A549 (cell line): ENCODE measurements at regions not wholly inside any gene's neighbourhood (a gene's known extent, or its start where the extent isn't known, plus 50 kb on each side); places are given as distances from the start of the nearest gene placed in this dataset.

Experiments
- ATAC-seq, 2 experiments: fragments of 200-7000 bp in 1 of 2; fragments of >200 bp in 1 of 2; cut with Nextera tagmentation in 1 of 2; cut with Tn5 transposase in 1 of 2; 3 replicates each; pipeline versions ENCODE4 v1.8.0 to v1.9.1; 2018 to 2020; ENCODE audit warnings: mild to moderate bottlenecking in 1 of 2, moderate library complexity in 1 of 2
- CTCF ChIA-PET: fragments of 300-600 bp; sonication (Branson Sonifier 250); formaldehyde crosslinking; extraction: SDS; loops from one replicate; lab custom pipeline; 2021; ENCODE audit warnings: antibody characterized with exemption, inconsistent platforms; lab: Yijun Ruan, JAX
- POLR2A ChIA-PET: fragments of 350-600 bp; formaldehyde crosslinking; extraction: SDS; loops from one replicate; lab custom pipeline; 2021; ENCODE audit warnings: antibody characterized with exemption, inconsistent platforms; lab: Yijun Ruan, JAX
- DNase-seq, 2 experiments: peaks; one replicate each; pipeline versions ENCODE4 v3.0.0 to v3.0.0-alpha.2; 2011 to 2016; ENCODE audit warnings: low read depth in 1 of 2, low spot score in 1 of 2
- FAIRE-seq: peaks from 2 replicates; lab custom pipeline; 2011; peaks lifted over from hg19 to GRCh38; lab: Jason Lieb, UNC
- H3K27ac ChIP-seq, 2 experiments: fragments of >200 bp; sonication (Bioruptor Twin); formaldehyde crosslinking; 3 replicates each; pipeline ENCODE4 v1.5.1; 2016 to 2017
- H3K4me1 ChIP-seq: fragments of >200 bp; sonication (Bioruptor Twin); formaldehyde crosslinking; 3 replicates; pipeline ENCODE4 v1.6.1; 2016
- H3K4me2 ChIP-seq: fragments of >200 bp; sonication (Bioruptor Twin); formaldehyde crosslinking; 3 replicates; pipeline ENCODE4 v1.6.1; 2016
- H3K4me3 ChIP-seq: fragments of >200 bp; sonication (Bioruptor Twin); formaldehyde crosslinking; 3 replicates; pipeline ENCODE4 v1.5.1; 2016
- H3K9me3 ChIP-seq: fragments of >200 bp; sonication (Bioruptor Twin); formaldehyde crosslinking; 3 replicates; pipeline ENCODE4 v1.6.1; 2016
- BHLHE40 ChIP-seq: IDR thresholded peaks from 2 replicates; pipeline ENCODE4 v1.6.1; 2012; ENCODE audit warnings: low read depth, low read length, inconsistent platforms
- CBX2 ChIP-seq: fragments of 200-600 bp; sonication (generic); IDR thresholded peaks from 2 replicates; pipeline ENCODE4 v1.6.1; 2016; ENCODE audit warnings: low read depth, mild to moderate bottlenecking, borderline replicate concordance
- CBX8 ChIP-seq: fragments of 200-600 bp; sonication (generic); IDR thresholded peaks from 2 replicates; pipeline ENCODE4 v1.6.1; 2016
- CHD2 ChIP-seq: fragments of 150-350 bp; IDR thresholded peaks from 2 replicates; pipeline ENCODE4 v1.6.1; 2014; ENCODE audit warnings: low read length; ENCODE audit not compliant: partially characterized antibody
- CHD4 ChIP-seq: fragments of 200-600 bp; sonication (generic); IDR thresholded peaks from 2 replicates; pipeline ENCODE4 v1.6.1; 2016; ENCODE audit warnings: antibody characterized with exemption, mild to moderate bottlenecking, borderline replicate concordance
- EP300 ChIP-seq, 2 experiments: fragments of >200 bp; sonication (Bioruptor Twin); formaldehyde crosslinking; IDR thresholded peaks; 2 replicates in 1 of 2; 3 replicates in 1 of 2; pipeline ENCODE4 v1.6.1; 2016 to 2017
- ESRRA ChIP-seq: fragments of 150-350 bp; IDR thresholded peaks from 2 replicates; pipeline ENCODE4 v1.6.1; 2014; ENCODE audit warnings: mild to moderate bottlenecking, low read length, borderline replicate concordance
- HDAC2 ChIP-seq: fragments of 200-600 bp; sonication (generic); IDR thresholded peaks from 2 replicates; pipeline ENCODE4 v1.6.1; 2016
- HES2 ChIP-seq: fragments of >200 bp; sonication (Bioruptor Twin); formaldehyde crosslinking; IDR thresholded peaks from 2 replicates; pipeline ENCODE4 v1.6.1; 2016
- HEYL ChIP-seq: fragments of 250-450 bp; sonication (Bioruptor Pico); IDR thresholded peaks from 2 replicates; pipeline ENCODE4 v1.8.0; 2021; ENCODE audit warnings: mild to moderate bottlenecking, moderate library complexity
- HOXB13 ChIP-seq: fragments of 250-450 bp; sonication (Bioruptor Pico); IDR thresholded peaks from 2 replicates; pipeline ENCODE4 v1.5.0; 2020; ENCODE audit warnings: low read depth, mild to moderate bottlenecking, moderate library complexity
- JUN ChIP-seq, 2 experiments: fragments of >200 bp; sonication (Bioruptor Twin); formaldehyde crosslinking; IDR thresholded peaks; 2 replicates in 1 of 2; 3 replicates in 1 of 2; pipeline ENCODE4 v1.6.1; 2016 to 2017
- KDM1A ChIP-seq: fragments of 200-600 bp; sonication (generic); IDR thresholded peaks from 2 replicates; pipeline ENCODE4 v1.6.1; 2016; ENCODE audit warnings: low read depth, mild to moderate bottlenecking
- KDM5A ChIP-seq: fragments of 200-600 bp; sonication (generic); IDR thresholded peaks from 2 replicates; pipeline ENCODE4 v1.6.1; 2016; ENCODE audit warnings: antibody characterized with exemption, mild to moderate bottlenecking
- MYC ChIP-seq: IDR thresholded peaks from 2 replicates; pipeline ENCODE4 v1.6.1; 2012; ENCODE audit warnings: mild to moderate bottlenecking, inconsistent platforms, low read length, improper control_type of control experiment, borderline replicate concordance
- NR3C1 ChIP-seq: fragments of >200 bp; sonication (Bioruptor Twin); formaldehyde crosslinking; IDR thresholded peaks from 3 replicates; pipeline ENCODE4 v1.6.1; 2017
- PBX3 ChIP-seq: IDR thresholded peaks from 2 replicates; pipeline ENCODE4 v1.6.1; 2012
- PHF8 ChIP-seq: fragments of 200-600 bp; sonication (generic); IDR thresholded peaks from 2 replicates; pipeline ENCODE4 v1.6.1; 2016; ENCODE audit warnings: low read depth, mild to moderate bottlenecking, antibody characterized with exemption, moderate library complexity, borderline replicate concordance
- POLR2A ChIP-seq: IDR thresholded peaks from 2 replicates; pipeline ENCODE4 v1.6.1; 2012; ENCODE audit warnings: mild to moderate bottlenecking, low read length
- POLR2AphosphoS2 ChIP-seq: conservative IDR thresholded peaks from 2 replicates; pipeline ENCODE4 v1.6.1; 2012; ENCODE audit warnings: low read length, improper control_type of control experiment, inconsistent platforms
- RARB ChIP-seq: fragments of 250-450 bp; sonication (Bioruptor Pico); IDR thresholded peaks from 2 replicates; pipeline ENCODE4 v1.8.0; 2021; ENCODE audit warnings: mild to moderate bottlenecking, moderate library complexity
- RNF2 ChIP-seq: fragments of 200-600 bp; sonication (generic); IDR thresholded peaks from 2 replicates; pipeline ENCODE4 v1.6.1; 2016; ENCODE audit warnings: low read depth, mild to moderate bottlenecking, antibody characterized with exemption, moderate library complexity, borderline replicate concordance
- SREBF2 ChIP-seq: fragments of 450-650 bp; IDR thresholded peaks from 2 replicates; pipeline ENCODE4 v1.6.1; 2014; ENCODE audit warnings: mild to moderate bottlenecking, moderate library complexity
- ZFP36 ChIP-seq: fragments of 450-650 bp; IDR thresholded peaks from 2 replicates; pipeline ENCODE4 v1.6.1; 2014; ENCODE audit warnings: borderline replicate concordance; ENCODE audit not compliant: partially characterized antibody
- ZNF302 ChIP-seq: fragments of 250-450 bp; sonication (Bioruptor Pico); IDR thresholded peaks from 2 replicates; pipeline ENCODE4 v1.9.0; 2021; ENCODE audit warnings: inconsistent platforms, mild to moderate bottlenecking, moderate library complexity
- ZSCAN20 ChIP-seq: fragments of 250-450 bp; sonication (Bioruptor Pico); IDR thresholded peaks from 2 replicates; pipeline ENCODE4 v1.8.0; 2022; ENCODE audit warnings: mild to moderate bottlenecking, moderate library complexity
- WGBS: methylation state at CpG from one replicate; pipeline ENCODE4 v1.1.6; 2017; ENCODE audit errors: missing lambda C conversion rate; 5-methylcytosine and 5-hydroxymethylcytosine counted together
- TF ChIP-seq, protein P1 (sequence below): fragments of >200 bp; sonication (Bioruptor Twin); formaldehyde crosslinking; IDR thresholded peaks from 3 replicates; pipeline ENCODE4 v1.5.1; 2016
- TF ChIP-seq, protein P2 (sequence below): fragments of 450-650 bp; IDR thresholded peaks from 2 replicates; pipeline ENCODE4 v1.6.1; 2014; ENCODE audit warnings: antibody characterized with exemption
- TF ChIP-seq, protein P3 (sequence below): fragments of 150-350 bp; IDR thresholded peaks from 2 replicates; pipeline ENCODE4 v1.6.1; 2014; ENCODE audit warnings: low read depth, mild to moderate bottlenecking, low read length

- TF ChIP-seq RARB (CRISPR knock-in tag) (no peak), CBX2 (no peak), HEYL (no peak), JUN (IDR thresholded peaks at IDR 0.05) (no peak), PHF8 (no peak), BHLHE40 (no peak), POLR2AphosphoS2 (no peak), KDM5A (no peak), ZNF302 (CRISPR knock-in tag) (no peak), HOXB13 (no peak), MYC (no peak), PBX3 (no peak), HDAC2 (no peak), CBX8 (no peak), ESRRA (no peak), KDM1A (no peak)
- TF ChIP-seq, protein P1, sequence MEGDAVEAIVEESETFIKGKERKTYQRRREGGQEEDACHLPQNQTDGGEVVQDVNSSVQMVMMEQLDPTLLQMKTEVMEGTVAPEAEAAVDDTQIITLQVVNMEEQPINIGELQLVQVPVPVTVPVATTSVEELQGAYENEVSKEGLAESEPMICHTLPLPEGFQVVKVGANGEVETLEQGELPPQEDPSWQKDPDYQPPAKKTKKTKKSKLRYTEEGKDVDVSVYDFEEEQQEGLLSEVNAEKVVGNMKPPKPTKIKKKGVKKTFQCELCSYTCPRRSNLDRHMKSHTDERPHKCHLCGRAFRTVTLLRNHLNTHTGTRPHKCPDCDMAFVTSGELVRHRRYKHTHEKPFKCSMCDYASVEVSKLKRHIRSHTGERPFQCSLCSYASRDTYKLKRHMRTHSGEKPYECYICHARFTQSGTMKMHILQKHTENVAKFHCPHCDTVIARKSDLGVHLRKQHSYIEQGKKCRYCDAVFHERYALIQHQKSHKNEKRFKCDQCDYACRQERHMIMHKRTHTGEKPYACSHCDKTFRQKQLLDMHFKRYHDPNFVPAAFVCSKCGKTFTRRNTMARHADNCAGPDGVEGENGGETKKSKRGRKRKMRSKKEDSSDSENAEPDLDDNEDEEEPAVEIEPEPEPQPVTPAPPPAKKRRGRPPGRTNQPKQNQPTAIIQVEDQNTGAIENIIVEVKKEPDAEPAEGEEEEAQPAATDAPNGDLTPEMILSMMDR: no peak
- TF ChIP-seq, protein P2, sequence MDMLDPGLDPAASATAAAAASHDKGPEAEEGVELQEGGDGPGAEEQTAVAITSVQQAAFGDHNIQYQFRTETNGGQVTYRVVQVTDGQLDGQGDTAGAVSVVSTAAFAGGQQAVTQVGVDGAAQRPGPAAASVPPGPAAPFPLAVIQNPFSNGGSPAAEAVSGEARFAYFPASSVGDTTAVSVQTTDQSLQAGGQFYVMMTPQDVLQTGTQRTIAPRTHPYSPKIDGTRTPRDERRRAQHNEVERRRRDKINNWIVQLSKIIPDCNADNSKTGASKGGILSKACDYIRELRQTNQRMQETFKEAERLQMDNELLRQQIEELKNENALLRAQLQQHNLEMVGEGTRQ: no peak
- no peak for FAIRE-seq
- no peaks in the 10 kb centered on the region for H3K9me3 ChIP-seq
- no peaks in the 10 kb centered on the region for H3K4me1 ChIP-seq
- POLR2A ChIA-PET: no interaction called here
- no peak for DNase-seq
- no peak overlapping the region for H3K4me2 ChIP-seq
- no peak overlapping the region for H3K27ac ChIP-seq
- CTCF ChIA-PET: no interaction called here
- H3K4me3 ChIP-seq: no peak overlapping the region
- WGBS: 8% methylated on average over 2 of the region's 2 CpGs
- no peak for ATAC-seq
Observed at GRCh38 chr4:66974665-66975064, 570.6 kb downstream of the CENPC start.

DNA sequence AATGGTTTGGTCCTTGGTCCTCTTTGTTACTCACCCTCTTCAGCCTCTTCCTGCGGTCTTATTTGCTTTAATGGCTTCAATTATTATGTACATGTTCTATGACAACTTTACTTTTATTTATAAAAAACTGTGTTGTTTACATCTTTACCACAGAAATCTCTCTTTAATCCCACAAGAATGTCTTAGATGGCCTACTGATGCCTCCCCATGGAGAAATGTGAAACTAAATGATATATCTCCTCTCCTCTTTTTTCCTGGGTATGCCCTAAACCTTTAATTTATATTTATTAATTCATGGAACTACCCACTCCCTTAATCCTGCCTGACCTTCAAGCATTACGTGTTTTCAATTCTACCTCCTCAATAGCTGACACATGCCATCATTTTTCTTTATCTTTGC is 573.2 kb downstream of the CENPC start:
- Histone ChIP-seq H3K4me3 (no peak overlapping the region), H3K4me1 (no peaks in the 10 kb centered on the region), H3K27ac (no peak overlapping the region), H3K4me2 (no peak overlapping the region), H3K9me3 (no peaks in the 10 kb centered on the region)
- no peak for FAIRE-seq
- no peak for TF ChIP-seq CHD4
- TF ChIP-seq BHLHE40: no peak
- TF ChIP-seq CBX8: no peak
- no peak for TF ChIP-seq KDM1A
- TF ChIP-seq EP300 (IDR thresholded peaks at IDR 0.05): no peak
- TF ChIP-seq NR3C1: no peak
- no peak for TF ChIP-seq POLR2A
- TF ChIP-seq CHD2: no peak
- no peak for TF ChIP-seq ZFP36
- no peak for TF ChIP-seq RNF2
- no peak for TF ChIP-seq KDM5A
- no peak for TF ChIP-seq HES2
- no peak for TF ChIP-seq SREBF2
- TF ChIP-seq PHF8: no peak
- no peak for TF ChIP-seq ZSCAN20 (CRISPR knock-in tag)
- TF ChIP-seq, protein P3, sequence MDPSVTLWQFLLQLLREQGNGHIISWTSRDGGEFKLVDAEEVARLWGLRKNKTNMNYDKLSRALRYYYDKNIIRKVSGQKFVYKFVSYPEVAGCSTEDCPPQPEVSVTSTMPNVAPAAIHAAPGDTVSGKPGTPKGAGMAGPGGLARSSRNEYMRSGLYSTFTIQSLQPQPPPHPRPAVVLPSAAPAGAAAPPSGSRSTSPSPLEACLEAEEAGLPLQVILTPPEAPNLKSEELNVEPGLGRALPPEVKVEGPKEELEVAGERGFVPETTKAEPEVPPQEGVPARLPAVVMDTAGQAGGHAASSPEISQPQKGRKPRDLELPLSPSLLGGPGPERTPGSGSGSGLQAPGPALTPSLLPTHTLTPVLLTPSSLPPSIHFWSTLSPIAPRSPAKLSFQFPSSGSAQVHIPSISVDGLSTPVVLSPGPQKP: no peak
- ChIA-PET CTCF (interaction anchor here (0.8 kb wide), 1 partner anchor 1951 kb away, joined by 3 read pairs; no protein-coding TSS in a partner anchor), POLR2A (interaction anchor here (0.6 kb wide), 1 partner anchor 426 kb away, joined by 3 read pairs; no protein-coding TSS in a partner anchor)
- WGBS: 52% methylated on average over 2 of the region's 2 CpGs
- no peak for ATAC-seq
- no peak for DNase-seq
